Esophagus squamous epithelium (tissue), 4 donors: ENCODE measurements at regions not wholly inside any gene's neighbourhood (a gene's known extent, or its start where the extent isn't known, plus 50 kb on each side); places are given as distances from the start of the nearest gene placed in this dataset.

Experiments used
- POLR2A ChIP-seq, 4 donors: fragments of 450-650 bp; IDR thresholded peaks; one replicate each; pipeline ENCODE4 v1.6.1; 2017; ENCODE audit warnings: antibody characterized with exemption in 4 of 4, mild to moderate bottlenecking in 4 of 4, moderate library complexity in 3 of 4
- TF ChIP-seq, protein P1 (sequence below), 6 experiments: fragments of 450-650 bp in 4 of 6; fragments of 200-600 bp in 2 of 6; sonication (generic) in 2 of 6; IDR thresholded peaks; one replicate each; pipeline ENCODE4 v1.5.1; 2016 to 2019; ENCODE audit warnings: antibody characterized with exemption in 6 of 6, mild to moderate bottlenecking in 4 of 6, moderate library complexity in 4 of 6

DNA sequence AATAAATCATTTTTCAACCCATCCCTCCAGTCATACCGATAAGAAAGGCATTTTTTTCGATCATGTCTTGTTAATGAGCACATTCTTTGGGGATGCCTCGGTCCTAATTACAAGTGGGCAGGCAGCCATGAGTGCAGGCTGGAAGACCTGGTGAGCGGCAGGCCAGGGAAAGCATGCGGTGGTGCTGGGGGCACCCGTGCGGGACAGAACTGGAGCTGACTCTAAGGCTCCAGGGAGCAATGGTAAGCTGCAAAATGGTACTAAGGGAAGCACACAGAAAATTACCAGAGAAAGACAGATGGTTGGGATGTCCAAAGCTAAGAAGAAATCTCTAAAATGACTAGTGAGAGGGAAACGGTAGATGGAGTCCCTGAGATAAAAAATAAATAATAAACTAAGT lies 411.0 kb upstream of the AGA start:
- TF ChIP-seq POLR2A (IDR thresholded peaks at IDR 0.05): no peak
- TF ChIP-seq, protein P1, sequence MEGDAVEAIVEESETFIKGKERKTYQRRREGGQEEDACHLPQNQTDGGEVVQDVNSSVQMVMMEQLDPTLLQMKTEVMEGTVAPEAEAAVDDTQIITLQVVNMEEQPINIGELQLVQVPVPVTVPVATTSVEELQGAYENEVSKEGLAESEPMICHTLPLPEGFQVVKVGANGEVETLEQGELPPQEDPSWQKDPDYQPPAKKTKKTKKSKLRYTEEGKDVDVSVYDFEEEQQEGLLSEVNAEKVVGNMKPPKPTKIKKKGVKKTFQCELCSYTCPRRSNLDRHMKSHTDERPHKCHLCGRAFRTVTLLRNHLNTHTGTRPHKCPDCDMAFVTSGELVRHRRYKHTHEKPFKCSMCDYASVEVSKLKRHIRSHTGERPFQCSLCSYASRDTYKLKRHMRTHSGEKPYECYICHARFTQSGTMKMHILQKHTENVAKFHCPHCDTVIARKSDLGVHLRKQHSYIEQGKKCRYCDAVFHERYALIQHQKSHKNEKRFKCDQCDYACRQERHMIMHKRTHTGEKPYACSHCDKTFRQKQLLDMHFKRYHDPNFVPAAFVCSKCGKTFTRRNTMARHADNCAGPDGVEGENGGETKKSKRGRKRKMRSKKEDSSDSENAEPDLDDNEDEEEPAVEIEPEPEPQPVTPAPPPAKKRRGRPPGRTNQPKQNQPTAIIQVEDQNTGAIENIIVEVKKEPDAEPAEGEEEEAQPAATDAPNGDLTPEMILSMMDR (IDR thresholded peaks at IDR 0.05): no peak
